ENCODE measurements at regions not wholly inside any gene's neighbourhood (a gene's known extent, or its start where the extent isn't known, plus 50 kb on each side); places are given as distances from the start of the nearest gene placed in this dataset.

- H3K4me3 ChIP-seq (ENCODE audit: low read depth, low read length), result no peak overlapping the region
- TF ChIP-seq, protein P1, sequence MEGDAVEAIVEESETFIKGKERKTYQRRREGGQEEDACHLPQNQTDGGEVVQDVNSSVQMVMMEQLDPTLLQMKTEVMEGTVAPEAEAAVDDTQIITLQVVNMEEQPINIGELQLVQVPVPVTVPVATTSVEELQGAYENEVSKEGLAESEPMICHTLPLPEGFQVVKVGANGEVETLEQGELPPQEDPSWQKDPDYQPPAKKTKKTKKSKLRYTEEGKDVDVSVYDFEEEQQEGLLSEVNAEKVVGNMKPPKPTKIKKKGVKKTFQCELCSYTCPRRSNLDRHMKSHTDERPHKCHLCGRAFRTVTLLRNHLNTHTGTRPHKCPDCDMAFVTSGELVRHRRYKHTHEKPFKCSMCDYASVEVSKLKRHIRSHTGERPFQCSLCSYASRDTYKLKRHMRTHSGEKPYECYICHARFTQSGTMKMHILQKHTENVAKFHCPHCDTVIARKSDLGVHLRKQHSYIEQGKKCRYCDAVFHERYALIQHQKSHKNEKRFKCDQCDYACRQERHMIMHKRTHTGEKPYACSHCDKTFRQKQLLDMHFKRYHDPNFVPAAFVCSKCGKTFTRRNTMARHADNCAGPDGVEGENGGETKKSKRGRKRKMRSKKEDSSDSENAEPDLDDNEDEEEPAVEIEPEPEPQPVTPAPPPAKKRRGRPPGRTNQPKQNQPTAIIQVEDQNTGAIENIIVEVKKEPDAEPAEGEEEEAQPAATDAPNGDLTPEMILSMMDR (IDR thresholded peaks at IDR 0.05; ENCODE audit: borderline replicate concordance, insufficient read depth, low read depth, low read length), result no peak
Measured at GRCh38 chr12:41959271-41959670, 185.4 kb downstream of the GXYLT1 start.

GRCh38 chr12:41956353-41956752 lies 188.3 kb downstream of the GXYLT1 start:
- H3K4me3 ChIP-seq (ENCODE audit: low read depth, low read length), result no peak overlapping the region
- TF ChIP-seq, protein P1 (IDR thresholded peaks at IDR 0.05; ENCODE audit: borderline replicate concordance, insufficient read depth, low read depth, low read length), result no peak

GRCh38 chr12:41950455-41950854 lies 194.2 kb downstream of the GXYLT1 start:
- TF ChIP-seq, protein P1 (IDR thresholded peaks at IDR 0.05; ENCODE audit: borderline replicate concordance, insufficient read depth, low read depth, low read length), result no peak
- no peak overlapping the region for H3K4me3 ChIP-seq (ENCODE audit: low read depth, low read length)

DNA sequence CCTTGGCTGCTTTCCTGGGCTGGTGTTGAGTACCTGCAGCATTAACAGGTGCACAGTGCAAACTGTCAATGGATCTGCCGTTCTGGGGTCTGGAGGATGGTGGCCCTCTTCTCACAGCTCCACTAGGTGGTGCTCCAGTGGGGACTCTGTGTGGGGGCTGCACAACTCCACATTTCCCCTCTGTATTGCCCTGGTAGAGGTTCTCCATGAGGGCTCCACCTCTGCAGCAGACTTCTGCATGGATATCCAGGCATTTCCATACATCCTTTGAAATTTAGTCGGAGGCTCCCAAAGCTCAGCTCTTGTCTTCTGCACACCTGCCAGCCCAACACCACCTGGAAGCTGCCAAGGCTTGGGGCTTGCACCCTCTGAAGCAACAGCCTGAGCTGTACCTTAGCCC lies 198.6 kb downstream of the GXYLT1 start:
- H3K4me3 ChIP-seq (ENCODE audit: low read depth, low read length), result no peak overlapping the region
- TF ChIP-seq, protein P1 (IDR thresholded peaks at IDR 0.05; ENCODE audit: borderline replicate concordance, insufficient read depth, low read depth, low read length), result no peak

- TF ChIP-seq, protein P1 (IDR thresholded peaks at IDR 0.05; ENCODE audit: borderline replicate concordance, insufficient read depth, low read depth, low read length), result no peak
- no peak overlapping the region for H3K4me3 ChIP-seq (ENCODE audit: low read depth, low read length)
Measured at GRCh38 chr12:41944216-41944615, 200.5 kb downstream of the GXYLT1 start.

GRCh38 chr12:41943671-41944070 lies 201.0 kb downstream of the GXYLT1 start:
- TF ChIP-seq, protein P1 (IDR thresholded peaks at IDR 0.05; ENCODE audit: borderline replicate concordance, insufficient read depth, low read depth, low read length), result no peak
- no peak overlapping the region for H3K4me3 ChIP-seq (ENCODE audit: low read depth, low read length)

DNA sequence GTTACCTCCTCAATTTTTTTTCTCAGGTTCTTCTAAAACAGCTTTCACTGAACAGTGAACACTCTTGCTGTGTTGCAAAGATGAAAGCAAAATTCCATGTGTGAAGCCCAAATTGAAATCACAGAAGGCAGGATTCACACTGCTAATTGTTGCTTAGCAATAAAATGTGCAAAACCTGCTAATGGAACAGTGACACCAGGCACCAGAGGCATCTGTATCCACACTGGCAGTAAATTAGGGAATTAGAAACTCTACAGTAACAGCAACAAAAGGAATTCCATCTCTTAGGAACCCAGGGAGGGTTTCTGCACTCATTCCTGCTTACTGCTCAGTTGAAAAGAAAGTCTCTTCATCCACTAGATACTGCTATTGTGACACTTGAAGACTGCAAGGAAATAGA lies 202.3 kb downstream of the GXYLT1 start:
- no peak overlapping the region for H3K4me3 ChIP-seq (ENCODE audit: low read depth, low read length)
- TF ChIP-seq, protein P1 (IDR thresholded peaks at IDR 0.05; ENCODE audit: borderline replicate concordance, insufficient read depth, low read depth, low read length), result no peak

All from GM12875 (cell line).